Loucy (cell line): ENCODE measurements at regions not wholly inside any gene's neighbourhood (a gene's known extent, or its start where the extent isn't known, plus 50 kb on each side); places are given as distances from the start of the nearest gene placed in this dataset.

ENCODE experiments used
- H2AFZ ChIP-seq: fragments of 200-600 bp; sonication (generic); 2 replicates; pipeline ENCODE4 v1.6.0; 2016; ENCODE audit warnings: antibody characterized with exemption, mild to moderate bottlenecking, low read length, moderate library complexity
- H3F3A ChIP-seq: fragments of 200-600 bp; 2 replicates; pipeline ENCODE4 v1.6.0; 2016; ENCODE audit warnings: antibody characterized with exemption, low read depth, mild to moderate bottlenecking
- H3K27me3 ChIP-seq: fragments of 200-600 bp; sonication (generic); 2 replicates; pipeline ENCODE4 v1.6.1; 2014; ENCODE audit warnings: low read length, mild to moderate bottlenecking; ENCODE audit not compliant: insufficient read depth, poor library complexity, severe bottlenecking
- H3K36me3 ChIP-seq: fragments of 200-600 bp; sonication (generic); 2 replicates; pipeline ENCODE4 v1.6.1; 2016; ENCODE audit warnings: low read length; ENCODE audit not compliant: insufficient read depth
- H3K4me1 ChIP-seq: fragments of 200-600 bp; sonication (generic); 2 replicates; pipeline ENCODE4 v1.5.1; 2014; ENCODE audit warnings: low read length, mild to moderate bottlenecking; ENCODE audit not compliant: insufficient read depth, poor library complexity, severe bottlenecking
- H3K4me2 ChIP-seq: fragments of 200-600 bp; sonication (generic); 2 replicates; pipeline ENCODE4 v1.6.0; 2014; ENCODE audit warnings: antibody characterized with exemption, low read length, low read depth, mild to moderate bottlenecking; ENCODE audit not compliant: poor library complexity, severe bottlenecking
- H3K4me3 ChIP-seq: fragments of 200-600 bp; sonication (generic); 2 replicates; pipeline ENCODE4 v1.5.1; 2014; ENCODE audit warnings: low read length, mild to moderate bottlenecking, mixed read lengths; ENCODE audit not compliant: poor library complexity, severe bottlenecking
- H3K79me2 ChIP-seq: fragments of 200-600 bp; sonication (generic); 2 replicates; pipeline ENCODE4 v1.6.1; 2014; ENCODE audit warnings: low read length; ENCODE audit not compliant: insufficient read depth
- H3K9ac ChIP-seq: fragments of 200-600 bp; sonication (generic); 2 replicates; pipeline ENCODE4 v1.6.0; 2014; ENCODE audit warnings: mild to moderate bottlenecking, low read depth, low read length, moderate library complexity; ENCODE audit not compliant: poor library complexity, severe bottlenecking
- H3K9me2 ChIP-seq: fragments of 200-600 bp; sonication (generic); replicated peaks from 2 replicates; pipeline ENCODE4 v1.6.1; 2016; ENCODE audit warnings: low read depth, low read length, mixed read lengths
- H3K9me3 ChIP-seq: fragments of 200-600 bp; sonication (generic); 2 replicates; pipeline ENCODE4 v1.6.1; 2014; ENCODE audit warnings: mild to moderate bottlenecking, antibody characterized with exemption, low read length, low read depth; ENCODE audit not compliant: insufficient read depth
- H4K20me1 ChIP-seq: fragments of 200-600 bp; sonication (generic); 2 replicates; pipeline ENCODE4 v1.6.0; 2014; ENCODE audit warnings: antibody characterized with exemption, low read length, mild to moderate bottlenecking; ENCODE audit not compliant: insufficient read depth, poor library complexity, severe bottlenecking
- EZH2phosphoT487 ChIP-seq: fragments of 200-600 bp; IDR thresholded peaks from 2 replicates; pipeline ENCODE4 v1.6.1; 2018; ENCODE audit warnings: antibody characterized with exemption, mild to moderate bottlenecking, moderate library complexity, borderline replicate concordance
- TF ChIP-seq, protein P1 (sequence below): fragments of 200-600 bp; sonication (generic); conservative IDR thresholded peaks from 2 replicates; pipeline ENCODE4 v1.5.1; 2014; ENCODE audit warnings: mild to moderate bottlenecking, antibody characterized with exemption, low read length

GRCh38 chr4:124501576-124501975 is 211.0 kb downstream of the ANKRD50 start:
- TF ChIP-seq, protein P1, sequence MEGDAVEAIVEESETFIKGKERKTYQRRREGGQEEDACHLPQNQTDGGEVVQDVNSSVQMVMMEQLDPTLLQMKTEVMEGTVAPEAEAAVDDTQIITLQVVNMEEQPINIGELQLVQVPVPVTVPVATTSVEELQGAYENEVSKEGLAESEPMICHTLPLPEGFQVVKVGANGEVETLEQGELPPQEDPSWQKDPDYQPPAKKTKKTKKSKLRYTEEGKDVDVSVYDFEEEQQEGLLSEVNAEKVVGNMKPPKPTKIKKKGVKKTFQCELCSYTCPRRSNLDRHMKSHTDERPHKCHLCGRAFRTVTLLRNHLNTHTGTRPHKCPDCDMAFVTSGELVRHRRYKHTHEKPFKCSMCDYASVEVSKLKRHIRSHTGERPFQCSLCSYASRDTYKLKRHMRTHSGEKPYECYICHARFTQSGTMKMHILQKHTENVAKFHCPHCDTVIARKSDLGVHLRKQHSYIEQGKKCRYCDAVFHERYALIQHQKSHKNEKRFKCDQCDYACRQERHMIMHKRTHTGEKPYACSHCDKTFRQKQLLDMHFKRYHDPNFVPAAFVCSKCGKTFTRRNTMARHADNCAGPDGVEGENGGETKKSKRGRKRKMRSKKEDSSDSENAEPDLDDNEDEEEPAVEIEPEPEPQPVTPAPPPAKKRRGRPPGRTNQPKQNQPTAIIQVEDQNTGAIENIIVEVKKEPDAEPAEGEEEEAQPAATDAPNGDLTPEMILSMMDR = no peak
- TF ChIP-seq EZH2phosphoT487 = no peak
- Histone ChIP-seq H3K27me3 (no peaks in the 10 kb centered on the region), H3K4me1 (peaks cover 5% of the 10 kb centered on the region), H3K4me2 (no peak overlapping the region), H2AFZ (no peak overlapping the region), H3K9ac (no peak overlapping the region), H4K20me1 (no peaks in the 10 kb centered on the region), H3K4me3 (no peak overlapping the region), H3F3A (no peaks in the 10 kb centered on the region), H3K9me2 (no peaks in the 10 kb centered on the region), H3K36me3 (no peaks in the 10 kb centered on the region), H3K79me2 (no peaks in the 10 kb centered on the region), H3K9me3 (no peaks in the 10 kb centered on the region)

DNA sequence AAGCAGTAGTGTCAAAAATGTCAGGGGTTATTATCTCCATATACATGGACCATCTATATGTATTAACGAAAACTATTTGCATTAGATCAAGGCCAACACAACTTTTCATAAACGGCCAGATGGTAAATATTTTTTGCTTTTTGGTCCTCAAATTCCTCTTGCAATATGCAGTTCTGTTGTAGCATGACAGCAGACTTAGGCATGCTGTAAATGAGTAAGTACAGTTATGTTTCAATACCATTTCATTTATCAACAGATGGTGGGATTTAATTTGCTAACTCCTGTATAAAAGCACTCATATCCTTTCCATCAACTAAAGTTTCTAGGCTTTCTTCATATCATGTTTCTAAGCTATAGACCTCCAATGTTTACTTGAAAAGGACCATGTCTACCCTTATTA is 208.1 kb downstream of the ANKRD50 start:
- H3K9me2 ChIP-seq = no peaks in the 10 kb centered on the region
- no peak overlapping the region for H3K9ac ChIP-seq
- H2AFZ ChIP-seq = no peak overlapping the region
- no peaks in the 10 kb centered on the region for H4K20me1 ChIP-seq
- H3K27me3 ChIP-seq = no peaks in the 10 kb centered on the region
- no peak for TF ChIP-seq EZH2phosphoT487
- TF ChIP-seq, protein P1 = no peak
- peaks cover 24% of the 10 kb centered on the region for H3K4me1 ChIP-seq
- no peaks in the 10 kb centered on the region for H3K79me2 ChIP-seq
- H3K4me2 ChIP-seq = no peak overlapping the region
- H3K4me3 ChIP-seq = no peak overlapping the region
- no peaks in the 10 kb centered on the region for H3K9me3 ChIP-seq
- no peaks in the 10 kb centered on the region for H3F3A ChIP-seq
- H3K36me3 ChIP-seq = no peaks in the 10 kb centered on the region

DNA sequence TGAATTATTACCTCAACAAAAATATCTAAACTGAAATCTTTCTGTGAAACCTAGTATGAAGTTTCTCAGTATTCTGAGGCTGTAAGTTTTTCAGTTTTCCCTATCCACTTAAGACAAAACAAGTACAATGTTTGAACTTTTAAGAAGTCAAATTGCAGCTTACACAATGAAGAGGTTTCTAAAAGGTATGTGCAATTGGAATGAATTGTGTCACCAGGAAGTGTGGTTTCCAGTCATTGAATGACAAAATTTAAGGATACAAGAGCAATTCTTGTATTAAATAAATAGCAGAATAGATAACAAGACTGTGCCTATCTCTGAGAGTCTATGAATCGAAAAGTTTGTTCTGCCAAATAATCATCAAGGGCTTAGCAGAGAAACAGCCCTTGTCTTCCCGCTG is 207.3 kb downstream of the ANKRD50 start:
- Histone ChIP-seq H3K36me3 (no peaks in the 10 kb centered on the region), H3K4me3 (no peak overlapping the region), H3K27me3 (no peaks in the 10 kb centered on the region), H3K4me1 (peaks cover 24% of the 10 kb centered on the region), H4K20me1 (no peaks in the 10 kb centered on the region), H3K4me2 (no peak overlapping the region), H3K9ac (no peak overlapping the region), H3K9me2 (no peaks in the 10 kb centered on the region), H3K9me3 (no peaks in the 10 kb centered on the region), H3K79me2 (no peaks in the 10 kb centered on the region), H3F3A (no peaks in the 10 kb centered on the region), H2AFZ (no peak overlapping the region)
- no peak for TF ChIP-seq EZH2phosphoT487
- TF ChIP-seq, protein P1 = no peak
